GM18870 (cell line): ENCODE measurements at regions not wholly inside any gene's neighbourhood (a gene's known extent, or its start where the extent isn't known, plus 50 kb on each side); places are given as distances from the start of the nearest gene placed in this dataset.
A peak's percentile ranks its signal among the peaks of the same experiment; 100 is the strongest.
"Not testable (repeated sequence)": the region's sequence is repeated elsewhere in the genome, so short reads cannot be mapped to it uniquely, and the experiment has no call there.

Experiments used
- ATAC-seq: cut with Tn5 transposase; IDR thresholded peaks from one replicate; pipeline ENCODE4 v1.9.1; 2021; ENCODE audit warnings: moderate library complexity; ENCODE audit not compliant: unreplicated experiment

- no peak for ATAC-seq
Measured at GRCh38 chr6:90375681-90376439, 79.2 kb upstream of the BACH2 start.

GRCh38 chr6:90374201-90374600 lies 77.6 kb upstream of the BACH2 start:
- ATAC-seq: no peak

- ATAC-seq: no peak
Measured at GRCh38 chr6:90372885-90373284, 76.2 kb upstream of the BACH2 start.

- ATAC-seq: no peak
Measured at GRCh38 chr6:90372450-90372849, 75.8 kb upstream of the BACH2 start.

- ATAC-seq: no peak
Measured at GRCh38 chr6:90370493-90370959, 73.9 kb upstream of the BACH2 start.

- ATAC-seq: no peak
Measured at GRCh38 chr6:90369651-90370050, 73.0 kb upstream of the BACH2 start.

- ATAC-seq: peak; percentile 100
Measured at GRCh38 chr6:90369024-90369519, 72.4 kb upstream of the BACH2 start.

- no peak for ATAC-seq
Measured at GRCh38 chr6:90368601-90369000, 72.0 kb upstream of the BACH2 start.

- no peak for ATAC-seq
Measured at GRCh38 chr6:90368001-90368400, 71.4 kb upstream of the BACH2 start.

GRCh38 chr6:90365565-90366219 lies 69.0 kb upstream of the BACH2 start:
- no peak for ATAC-seq

GRCh38 chr6:90365002-90365401 lies 68.4 kb upstream of the BACH2 start:
- no peak for ATAC-seq

GRCh38 chr6:90364286-90364685 lies 67.6 kb upstream of the BACH2 start:
- ATAC-seq: no peak

GRCh38 chr6:90362318-90362717 lies 65.7 kb upstream of the BACH2 start:
- no peak for ATAC-seq

- no peak for ATAC-seq
Measured at GRCh38 chr6:90361174-90361573, 64.5 kb upstream of the BACH2 start.

GRCh38 chr6:90358036-90358770 lies 61.6 kb upstream of the BACH2 start:
- ATAC-seq: not testable (repeated sequence)

GRCh38 chr6:90356012-90356421 lies 59.4 kb upstream of the BACH2 start:
- no peak for ATAC-seq

GRCh38 chr6:90354961-90355360 lies 58.3 kb upstream of the BACH2 start:
- ATAC-seq: no peak

GRCh38 chr6:90351696-90352095 lies 55.1 kb upstream of the BACH2 start:
- ATAC-seq: no peak

GRCh38 chr6:90350689-90351554 lies 54.3 kb upstream of the BACH2 start:
- no peak for ATAC-seq

- no peak for ATAC-seq
Measured at GRCh38 chr6:90347411-90347851, 50.8 kb upstream of the BACH2 start.

- no peak for ATAC-seq
Measured at GRCh38 chr6:90346729-90347128, 50.1 kb upstream of the BACH2 start.
